Sigmoid colon (tissue), 6 donors: ENCODE measurements at regions not wholly inside any gene's neighbourhood (a gene's known extent, or its start where the extent isn't known, plus 50 kb on each side); places are given as distances from the start of the nearest gene placed in this dataset.

Experiments used
- DNase-seq: peaks from one replicate; pipeline ENCODE4 v3.0.0-alpha.2; 2019
- H3K27ac ChIP-seq, 4 donors: fragments of 200-600 bp; sonication (generic); one replicate each; pipeline ENCODE4 v1.5.1; 2016 to 2019; ENCODE audit warnings: mild to moderate bottlenecking in 1 of 4
- H3K27me3 ChIP-seq, 3 donors: fragments of 200-600 bp; sonication (generic); one replicate each; pipeline ENCODE4 v1.5.1; 2019; ENCODE audit warnings: mild to moderate bottlenecking in 1 of 3
- H3K36me3 ChIP-seq, 4 donors: fragments of 200-600 bp; sonication (generic); one replicate each; pipeline ENCODE4 v1.5.1; 2016 to 2019
- H3K4me1 ChIP-seq, 4 donors: fragments of 200-600 bp; sonication (generic); one replicate each; pipeline ENCODE4 v1.5.1; 2017 to 2019
- H3K4me3 ChIP-seq, 4 donors: fragments of 200-600 bp; sonication (generic); one replicate each; pipeline ENCODE4 v1.5.1; 2017 to 2019; ENCODE audit warnings: mild to moderate bottlenecking in 2 of 4, moderate library complexity in 1 of 4
- H3K9me3 ChIP-seq, 4 donors: fragments of 200-600 bp in 3 of 4; sonication (generic) in 3 of 4; one replicate each; pipeline versions ENCODE4 v1.5.1 to v1.6.1; 2013 to 2019
- CTCF ChIP-seq, 4 experiments: fragments of 450-650 bp in 3 of 4; fragments of 200-600 bp in 1 of 4; IDR thresholded peaks; one replicate each; pipeline ENCODE4 v1.5.1; 2016 to 2019; ENCODE audit warnings: antibody characterized with exemption in 4 of 4, mild to moderate bottlenecking in 3 of 4, moderate library complexity in 2 of 4
- EP300 ChIP-seq, 4 donors: sonication (generic); formaldehyde crosslinking; IDR thresholded peaks; one replicate each; pipeline ENCODE4 v1.6.1; 2017; ENCODE audit warnings: antibody characterized with exemption in 4 of 4
- POLR2A ChIP-seq, 2 donors: fragments of 450-650 bp; IDR thresholded peaks; one replicate each; pipeline ENCODE4 v1.6.1; 2016; ENCODE audit warnings: antibody characterized with exemption in 2 of 2, mild to moderate bottlenecking in 2 of 2, moderate library complexity in 2 of 2
- POLR2AphosphoS5 ChIP-seq, 4 donors: sonication (generic); formaldehyde crosslinking; IDR thresholded peaks; one replicate each; pipeline ENCODE4 v1.6.1; 2017; ENCODE audit warnings: antibody characterized with exemption in 4 of 4
- WGBS, 2 donors: extraction: QIAGEN DNeasy Blood & Tissue Kit; methylation state at CpG; one replicate each; pipeline ENCODE4 v1.1.7; 2013; 5-methylcytosine and 5-hydroxymethylcytosine counted together
- intact Hi-C: fragments of 100-400 bp; cut with DNase I; formaldehyde crosslinking; loops from one replicate; pipeline ENCODE4 v1.15.1; 2023
- donor health status: healthy with polysubstance abuse.
- donor health status: healthy.

GRCh38 chr2:94970353-94970752 lies 55.2 kb upstream of the MAL start:
- Histone ChIP-seq H3K4me3 (no peak overlapping the region), H3K27ac (no peak overlapping the region), H3K27me3 (peaks cover 0 to 16% (median 0%) of the 10 kb centered on the region in 3 donors), H3K36me3 (no peaks in the 10 kb centered on the region), H3K4me1 (no peaks in the 10 kb centered on the region), H3K9me3 (no peaks in the 10 kb centered on the region)
- DNase-seq = no peak
- intact Hi-C loops = no loop called here
- WGBS, 2 donors = 68 to 73% methylated on average over 4 of the region's 4 CpGs
- TF ChIP-seq POLR2A (IDR thresholded peaks at IDR 0.05) (no peak), EP300 (IDR thresholded peaks at IDR 0.05) (no peak), CTCF (IDR thresholded peaks at IDR 0.05) (no peak), POLR2AphosphoS5 (IDR thresholded peaks at IDR 0.05) (no peak)
